Activated CD8-positive, alpha-beta memory T cell treated with anti-CD3 and anti-CD28 coated beads for 24 hours (primary cell): ENCODE measurements at regions not wholly inside any gene's neighbourhood (a gene's known extent, or its start where the extent isn't known, plus 50 kb on each side); places are given as distances from the start of the nearest gene placed in this dataset.

ENCODE experiments used
- DNase-seq: peaks from one replicate; pipeline ENCODE4 v3.0.0-alpha.2; 2020

GRCh38 chr21:41086569-41086968 is 81.4 kb upstream of the BACE2 start:
- no peak for DNase-seq

- DNase-seq = no peak
Measured at GRCh38 chr21:41090981-41091380, 77.0 kb upstream of the BACE2 start.

- DNase-seq = no peak
Measured at GRCh38 chr21:41091616-41092015, 76.3 kb upstream of the BACE2 start.

GRCh38 chr21:41092312-41092711 is 75.6 kb upstream of the BACE2 start:
- no peak for DNase-seq

GRCh38 chr21:41095983-41096382 is 72.0 kb upstream of the BACE2 start:
- no peak for DNase-seq

- DNase-seq = no peak
Measured at GRCh38 chr21:41098076-41098475, 69.9 kb upstream of the BACE2 start.

GRCh38 chr21:41098481-41099042 is 69.4 kb upstream of the BACE2 start:
- no peak for DNase-seq

- DNase-seq = no peak
Measured at GRCh38 chr21:41100826-41101550, 67.0 kb upstream of the BACE2 start.

- DNase-seq = no peak
Measured at GRCh38 chr21:41102281-41102680, 65.7 kb upstream of the BACE2 start.

- DNase-seq = no peak
Measured at GRCh38 chr21:41107602-41108001, 60.4 kb upstream of the BACE2 start.

- DNase-seq = no peak
Measured at GRCh38 chr21:41108668-41109585, 59.0 kb upstream of the BACE2 start.

GRCh38 chr21:41110161-41110560 is 57.8 kb upstream of the BACE2 start:
- DNase-seq = no peak

- no peak for DNase-seq
Measured at GRCh38 chr21:41110664-41111063, 57.3 kb upstream of the BACE2 start.

- DNase-seq = no peak
Measured at GRCh38 chr21:41111681-41112080, 56.3 kb upstream of the BACE2 start.

- no peak for DNase-seq
Measured at GRCh38 chr21:41112740-41113692, 54.9 kb upstream of the BACE2 start.

- DNase-seq = no peak
Measured at GRCh38 chr21:41115851-41116250, 52.1 kb upstream of the BACE2 start.
